ENCODE measurements at regions not wholly inside any gene's neighbourhood (a gene's known extent, or its start where the extent isn't known, plus 50 kb on each side); places are given as distances from the start of the nearest gene placed in this dataset.

DNA sequence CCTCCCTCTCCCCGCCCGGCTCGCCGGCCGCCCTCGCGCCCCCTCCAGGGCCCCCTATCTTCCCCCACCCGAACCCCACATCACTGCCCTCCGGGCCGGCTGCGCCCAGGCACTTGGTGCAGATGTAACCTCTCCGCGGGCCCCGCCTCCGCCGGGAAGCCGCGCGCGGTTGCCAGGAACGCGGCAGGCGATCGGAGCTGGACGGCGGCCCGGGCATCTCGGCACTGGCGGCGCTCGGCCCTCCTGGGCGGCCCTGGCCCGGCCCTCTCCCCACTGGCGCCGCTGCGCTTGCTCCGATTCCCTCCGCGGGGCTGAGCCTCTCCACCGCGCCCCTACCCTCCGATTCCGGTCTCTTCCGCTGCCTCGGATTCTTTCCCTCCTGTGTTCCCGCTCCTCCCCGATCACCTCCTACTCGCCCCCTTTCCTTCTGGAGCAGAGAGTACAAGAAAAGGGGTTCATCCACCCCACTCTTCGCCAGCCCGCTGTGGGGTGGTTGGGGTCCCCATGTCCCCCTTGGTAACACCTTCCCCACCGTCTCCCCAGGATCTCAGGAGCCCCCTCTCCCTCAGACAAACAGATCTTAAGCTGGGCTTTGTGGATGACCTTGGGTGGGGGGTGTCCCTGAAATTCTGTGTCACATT lies 70.6 kb downstream of the C9orf50 start:
- TF ChIP-seq POLR2A (IDR thresholded peaks at IDR 0.05): no peak
- TF ChIP-seq, protein P1, sequence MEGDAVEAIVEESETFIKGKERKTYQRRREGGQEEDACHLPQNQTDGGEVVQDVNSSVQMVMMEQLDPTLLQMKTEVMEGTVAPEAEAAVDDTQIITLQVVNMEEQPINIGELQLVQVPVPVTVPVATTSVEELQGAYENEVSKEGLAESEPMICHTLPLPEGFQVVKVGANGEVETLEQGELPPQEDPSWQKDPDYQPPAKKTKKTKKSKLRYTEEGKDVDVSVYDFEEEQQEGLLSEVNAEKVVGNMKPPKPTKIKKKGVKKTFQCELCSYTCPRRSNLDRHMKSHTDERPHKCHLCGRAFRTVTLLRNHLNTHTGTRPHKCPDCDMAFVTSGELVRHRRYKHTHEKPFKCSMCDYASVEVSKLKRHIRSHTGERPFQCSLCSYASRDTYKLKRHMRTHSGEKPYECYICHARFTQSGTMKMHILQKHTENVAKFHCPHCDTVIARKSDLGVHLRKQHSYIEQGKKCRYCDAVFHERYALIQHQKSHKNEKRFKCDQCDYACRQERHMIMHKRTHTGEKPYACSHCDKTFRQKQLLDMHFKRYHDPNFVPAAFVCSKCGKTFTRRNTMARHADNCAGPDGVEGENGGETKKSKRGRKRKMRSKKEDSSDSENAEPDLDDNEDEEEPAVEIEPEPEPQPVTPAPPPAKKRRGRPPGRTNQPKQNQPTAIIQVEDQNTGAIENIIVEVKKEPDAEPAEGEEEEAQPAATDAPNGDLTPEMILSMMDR (IDR thresholded peaks at IDR 0.05 in 4 of 5, conservative IDR thresholded peaks at IDR 0.05 in 1 of 5): no peak
